Fibroblast of the aortic adventitia (primary cell): ENCODE measurements at regions not wholly inside any gene's neighbourhood (a gene's known extent, or its start where the extent isn't known, plus 50 kb on each side); places are given as distances from the start of the nearest gene placed in this dataset.

Experiments used
- DNase-seq: peaks from one replicate; pipeline ENCODE4 v3.0.0-alpha.2; 2010; ENCODE audit warnings: low read depth
- H3K4me3 ChIP-seq: 2 replicates; pipeline ENCODE4 v1.5.1; 2011; ENCODE audit warnings: low read depth, mild to moderate bottlenecking, control low read depth, low read length, moderate library complexity
- CTCF ChIP-seq: IDR thresholded peaks from 2 replicates; pipeline ENCODE4 v1.5.1; 2011; ENCODE audit warnings: mild to moderate bottlenecking, low read length, control low read depth, inconsistent platforms; ENCODE audit not compliant: insufficient read depth

- no peak for DNase-seq
- no peak for TF ChIP-seq CTCF
- H3K4me3 ChIP-seq: no peak overlapping the region
These were observed 82.4 kb downstream of the PSMB1 start for GRCh38 chr6:170470734-170471133.

GRCh38 chr6:170464524-170464979, 88.6 kb downstream of the PSMB1 start:
- no peak for DNase-seq
- H3K4me3 ChIP-seq: no peak overlapping the region
- no peak for TF ChIP-seq CTCF

GRCh38 chr6:170464080-170464479, 89.0 kb downstream of the PSMB1 start:
- no peak for TF ChIP-seq CTCF
- H3K4me3 ChIP-seq: no peak overlapping the region
- DNase-seq: no peak

GRCh38 chr6:170463101-170463721, 89.9 kb downstream of the PSMB1 start:
- TF ChIP-seq CTCF: no peak
- no peak overlapping the region for H3K4me3 ChIP-seq
- no peak for DNase-seq

- H3K4me3 ChIP-seq: no peak overlapping the region
- TF ChIP-seq CTCF: no peak
These were observed 90.6 kb downstream of the PSMB1 start for GRCh38 chr6:170462366-170463020.

GRCh38 chr6:170461556-170462365, 91.3 kb downstream of the PSMB1 start:
- DNase-seq: no peak
- H3K4me3 ChIP-seq: no peak overlapping the region
- no peak for TF ChIP-seq CTCF

More at GRCh38 chr6:170462366-170463020, 90.6 kb downstream of the PSMB1 start:
- DNase-seq: no peak
